GM10266 (cell line): ENCODE measurements at regions not wholly inside any gene's neighbourhood (a gene's known extent, or its start where the extent isn't known, plus 50 kb on each side); places are given as distances from the start of the nearest gene placed in this dataset.

Experiments
- DNase-seq: peaks from one replicate; pipeline ENCODE4 v3.0.0; 2012; ENCODE audit errors: extremely low spot score
- TF ChIP-seq, protein P1 (sequence below): IDR thresholded peaks from 2 replicates; pipeline ENCODE4 v1.5.1; 2012; ENCODE audit warnings: mild to moderate bottlenecking, low read depth; ENCODE audit not compliant: control insufficient read depth, insufficient read depth; ENCODE audit errors: missing control alignments

DNA sequence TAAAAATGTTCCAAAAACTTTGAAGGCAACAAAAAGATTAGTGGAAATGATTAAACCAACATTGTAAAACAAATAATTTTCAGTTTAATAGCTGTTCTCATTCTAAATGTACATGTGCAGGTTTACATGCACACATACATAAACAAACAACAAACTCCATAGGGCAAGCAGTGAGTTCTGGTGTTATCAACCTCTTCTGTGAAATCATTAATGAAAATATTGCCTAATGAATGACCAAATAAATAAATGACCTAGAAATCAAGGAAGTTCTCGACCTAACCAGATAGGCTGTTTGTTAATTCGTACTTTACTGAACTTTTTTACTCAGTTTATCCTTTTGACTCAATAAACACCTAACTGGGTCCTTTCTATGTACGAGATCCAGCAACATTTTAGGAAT is 165.5 kb upstream of the RORB start:
- TF ChIP-seq, protein P1, sequence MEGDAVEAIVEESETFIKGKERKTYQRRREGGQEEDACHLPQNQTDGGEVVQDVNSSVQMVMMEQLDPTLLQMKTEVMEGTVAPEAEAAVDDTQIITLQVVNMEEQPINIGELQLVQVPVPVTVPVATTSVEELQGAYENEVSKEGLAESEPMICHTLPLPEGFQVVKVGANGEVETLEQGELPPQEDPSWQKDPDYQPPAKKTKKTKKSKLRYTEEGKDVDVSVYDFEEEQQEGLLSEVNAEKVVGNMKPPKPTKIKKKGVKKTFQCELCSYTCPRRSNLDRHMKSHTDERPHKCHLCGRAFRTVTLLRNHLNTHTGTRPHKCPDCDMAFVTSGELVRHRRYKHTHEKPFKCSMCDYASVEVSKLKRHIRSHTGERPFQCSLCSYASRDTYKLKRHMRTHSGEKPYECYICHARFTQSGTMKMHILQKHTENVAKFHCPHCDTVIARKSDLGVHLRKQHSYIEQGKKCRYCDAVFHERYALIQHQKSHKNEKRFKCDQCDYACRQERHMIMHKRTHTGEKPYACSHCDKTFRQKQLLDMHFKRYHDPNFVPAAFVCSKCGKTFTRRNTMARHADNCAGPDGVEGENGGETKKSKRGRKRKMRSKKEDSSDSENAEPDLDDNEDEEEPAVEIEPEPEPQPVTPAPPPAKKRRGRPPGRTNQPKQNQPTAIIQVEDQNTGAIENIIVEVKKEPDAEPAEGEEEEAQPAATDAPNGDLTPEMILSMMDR, result no peak
- DNase-seq, result no peak

DNA sequence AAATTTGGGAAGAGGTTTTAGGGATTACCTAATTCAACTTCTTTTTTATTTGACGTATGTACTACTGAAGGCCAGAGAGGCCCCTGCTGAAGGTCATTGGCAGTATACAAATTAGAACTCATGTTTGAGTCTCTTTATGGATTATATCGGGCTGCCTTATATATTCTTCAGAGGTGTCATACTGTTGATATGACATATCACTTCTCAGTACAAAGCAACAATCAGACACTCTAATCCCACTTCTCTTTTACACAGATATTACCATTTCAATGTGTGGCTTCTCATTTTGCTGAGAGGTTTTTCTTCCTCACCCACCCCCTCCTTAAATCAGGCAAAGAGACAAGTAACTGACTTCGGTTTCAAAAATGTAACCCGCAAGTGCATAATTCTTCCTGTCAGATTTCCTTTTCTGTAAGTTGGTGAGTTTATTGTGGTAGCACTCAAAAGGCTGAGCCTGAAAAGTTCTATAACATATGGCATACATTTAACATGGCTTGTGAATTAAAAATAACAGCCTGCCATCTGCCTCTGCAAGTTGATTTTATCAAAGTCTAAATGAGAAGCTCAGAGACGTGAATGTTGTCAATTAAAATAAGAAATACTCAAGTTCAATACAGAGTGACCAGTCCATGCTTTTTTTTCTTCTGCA is 163.6 kb upstream of the RORB start:
- no peak for DNase-seq

DNA sequence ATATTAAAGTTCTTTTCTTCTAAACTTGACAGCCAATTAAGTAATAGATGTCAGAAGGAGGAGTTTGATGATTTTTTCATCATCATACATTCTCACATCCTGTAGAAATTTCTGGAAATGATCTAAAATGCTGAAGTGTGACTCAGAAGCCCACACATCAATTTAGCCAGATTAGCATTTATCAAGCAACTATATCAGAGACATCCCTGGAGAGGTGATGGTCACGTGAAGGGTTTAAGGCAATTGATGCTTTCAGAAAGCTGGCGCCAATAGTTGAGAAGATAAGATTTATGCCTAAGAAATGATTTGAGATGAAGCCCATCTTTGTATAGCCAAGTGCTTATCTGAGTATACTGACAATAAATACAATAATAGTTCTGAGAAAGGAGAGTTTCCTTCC is 162.9 kb upstream of the RORB start:
- DNase-seq, result no peak
- TF ChIP-seq, protein P1, result no peak

More for the DNA sequence above, 163.6 kb upstream of the RORB start:
- TF ChIP-seq, protein P1, result no peak

DNA sequence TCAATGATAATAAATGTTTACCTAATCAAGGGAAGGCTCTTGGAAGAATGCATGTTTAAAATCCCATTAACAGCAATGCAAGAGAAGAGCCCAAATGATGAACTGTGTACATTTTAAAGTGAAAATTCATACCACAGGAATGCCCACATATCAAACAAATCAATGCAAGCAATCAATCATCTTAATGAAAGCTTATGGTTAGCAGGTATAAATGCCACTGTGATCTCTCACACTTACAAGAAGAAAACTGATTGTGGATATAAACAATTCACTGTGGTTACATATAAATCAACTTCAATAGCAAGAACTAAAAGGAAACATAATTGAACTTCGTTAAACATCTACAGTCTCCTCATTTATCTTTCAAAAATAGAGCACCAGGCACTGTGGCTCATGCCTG is 161.0 kb upstream of the RORB start:
- TF ChIP-seq, protein P1, result no peak

DNA sequence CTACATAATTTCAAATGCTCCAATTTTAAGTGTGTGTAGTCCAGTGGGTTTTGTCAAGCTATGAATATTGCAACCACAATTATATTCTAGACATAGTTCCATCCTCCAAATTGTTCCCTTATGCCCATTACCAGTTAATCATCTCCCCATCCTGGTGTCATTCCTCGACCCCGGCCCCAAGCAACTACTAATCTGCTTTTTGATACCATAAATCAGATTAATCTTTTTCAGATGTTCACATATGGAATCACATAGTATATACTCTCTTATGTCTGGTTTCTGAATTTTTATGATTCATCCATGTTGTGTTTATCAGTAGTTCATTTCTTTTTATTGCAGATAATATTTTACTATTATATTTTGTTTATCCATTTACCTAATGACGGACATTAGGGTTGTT is 148.4 kb upstream of the RORB start:
- DNase-seq, result no peak
- TF ChIP-seq, protein P1, result no peak

More for the DNA sequence above, 161.0 kb upstream of the RORB start:
- no peak for DNase-seq

DNA sequence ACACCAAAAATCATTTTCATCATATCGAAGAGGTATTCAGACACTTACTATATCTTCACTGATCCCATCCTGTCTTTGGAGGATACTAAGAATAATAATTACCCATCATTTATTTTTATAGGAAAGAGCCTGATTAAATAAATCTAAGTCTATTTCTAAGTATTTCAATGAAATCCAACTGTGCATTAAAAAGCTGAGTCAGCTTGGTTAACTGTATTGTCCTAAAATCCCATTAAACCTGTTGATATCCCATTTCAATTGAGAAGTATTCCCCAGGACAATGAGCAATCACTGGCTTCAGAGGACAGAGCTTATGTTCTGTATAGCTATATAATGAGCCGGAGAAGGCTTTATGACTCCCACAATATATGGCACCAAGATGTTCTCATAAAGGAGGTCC is 142.0 kb upstream of the RORB start:
- no peak for DNase-seq
- TF ChIP-seq, protein P1, result no peak

DNA sequence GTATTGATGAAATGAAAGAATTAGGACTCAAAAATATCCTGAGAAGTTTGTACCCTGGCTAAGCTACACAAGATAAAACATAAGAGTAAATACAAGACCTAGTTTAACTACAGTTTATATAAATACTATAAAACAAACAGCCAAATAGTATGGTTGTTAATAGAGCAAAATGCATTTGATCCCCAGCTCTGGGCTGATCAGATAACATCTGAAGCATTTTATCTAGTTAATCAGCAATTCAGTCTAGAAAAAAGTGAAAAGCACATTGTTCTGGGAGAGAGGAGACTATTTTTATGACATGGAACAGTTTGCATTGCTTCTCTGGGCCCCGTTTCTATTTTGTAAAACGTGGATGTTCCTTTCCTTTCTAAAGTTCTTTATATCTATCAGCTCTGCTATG is 139.6 kb upstream of the RORB start:
- DNase-seq, result no peak
- TF ChIP-seq, protein P1, result no peak
